ENCODE measurements at regions not wholly inside any gene's neighbourhood (a gene's known extent, or its start where the extent isn't known, plus 50 kb on each side); places are given as distances from the start of the nearest gene placed in this dataset.

DNA sequence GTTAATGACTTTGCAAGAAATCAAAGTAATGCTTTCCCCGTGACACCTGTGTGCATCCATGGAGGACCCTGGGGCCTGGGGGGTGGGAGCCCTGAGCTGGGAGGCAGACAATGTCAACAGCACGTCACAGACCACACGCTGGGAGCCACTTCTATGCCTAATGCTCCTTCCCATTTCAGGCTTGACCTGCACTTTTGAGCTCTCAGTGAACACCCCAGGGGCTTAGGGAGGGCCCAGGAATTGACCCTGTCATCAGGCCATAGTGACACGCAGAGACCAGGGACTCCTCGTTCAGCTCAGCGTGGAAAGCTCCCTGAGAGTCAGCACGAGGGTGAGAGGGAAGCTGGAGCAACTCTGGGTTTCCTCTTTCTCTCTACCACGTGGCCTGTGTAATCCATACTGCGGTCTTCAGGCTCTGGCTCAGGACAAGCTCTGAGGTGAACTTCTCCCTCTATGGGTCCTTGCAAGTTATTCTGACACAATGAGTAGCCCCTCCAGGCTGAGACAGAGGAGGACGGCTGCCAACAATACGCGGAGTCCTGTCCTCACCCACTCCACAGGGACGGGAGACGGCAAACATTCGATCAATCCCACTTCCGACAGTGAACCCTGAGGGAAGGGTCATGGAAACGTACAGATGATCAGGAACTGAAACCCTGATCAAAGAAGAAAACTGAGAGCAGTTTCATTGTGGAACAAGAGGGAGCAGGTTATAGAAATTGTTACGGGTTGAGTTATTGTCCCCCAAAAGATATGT lies 130.8 kb upstream of the IRX4 start:
- Mint-ChIP-seq H3K4me3 (no peak overlapping the region), H3K9me3 (no peaks in the 10 kb centered on the region), H3K27ac (no peak overlapping the region), H3K4me1 (no peaks in the 10 kb centered on the region; the same call in 2 of the 3 replicates), H3K27me3 (ENCODE audit: insufficient read depth, low read depth, poor library complexity) (peaks cover 5% of the 10 kb centered on the region), H3K36me3 (ENCODE audit: low read depth) (no peaks in the 10 kb centered on the region)
- Histone ChIP-seq H3K27me3 (ENCODE audit: insufficient read depth) (no peaks in the 10 kb centered on the region), H3K4me3 (no peak overlapping the region), H3K27ac (ENCODE audit: low read depth) (no peak overlapping the region), H3K4me2 (no peak overlapping the region), H3K4me1 (ENCODE audit: insufficient read depth) (no peaks in the 10 kb centered on the region), H4K20me1 (replicated peaks; ENCODE audit: insufficient read depth) (no peaks in the 10 kb centered on the region; the same call in 1 of the 2 replicates), H2AFZ (no peak overlapping the region), H3K79me2 (replicated peaks; ENCODE audit: insufficient read depth) (no peaks in the 10 kb centered on the region), H3F3A (replicated peaks; ENCODE audit: low read depth) (no peaks in the 10 kb centered on the region), H3K9me2 (ENCODE audit: insufficient read depth) (no peaks in the 10 kb centered on the region), H3K36me3 (ENCODE audit: insufficient read depth) (no peaks in the 10 kb centered on the region)
- ATAC-seq (no peak), DNase-seq (ENCODE audit: low spot score) (no peak)
- no peak for TF ChIP-seq EZH2 (IDR thresholded peaks at IDR 0.05; ENCODE audit: low read depth, unreplicated experiment)
- no peak for TF ChIP-seq CREB1 (CRISPR knock-in tag; IDR thresholded peaks at IDR 0.05; ENCODE audit: low read depth)
- TF ChIP-seq, protein P1, sequence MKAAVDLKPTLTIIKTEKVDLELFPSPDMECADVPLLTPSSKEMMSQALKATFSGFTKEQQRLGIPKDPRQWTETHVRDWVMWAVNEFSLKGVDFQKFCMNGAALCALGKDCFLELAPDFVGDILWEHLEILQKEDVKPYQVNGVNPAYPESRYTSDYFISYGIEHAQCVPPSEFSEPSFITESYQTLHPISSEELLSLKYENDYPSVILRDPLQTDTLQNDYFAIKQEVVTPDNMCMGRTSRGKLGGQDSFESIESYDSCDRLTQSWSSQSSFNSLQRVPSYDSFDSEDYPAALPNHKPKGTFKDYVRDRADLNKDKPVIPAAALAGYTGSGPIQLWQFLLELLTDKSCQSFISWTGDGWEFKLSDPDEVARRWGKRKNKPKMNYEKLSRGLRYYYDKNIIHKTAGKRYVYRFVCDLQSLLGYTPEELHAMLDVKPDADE (IDR thresholded peaks at IDR 0.05), result no peak
- TF ChIP-seq POLR2AphosphoS5 (IDR thresholded peaks at IDR 0.05; ENCODE audit: low read depth), result no peak
- TF ChIP-seq ZNF462 (CRISPR knock-in tag; IDR thresholded peaks at IDR 0.05), result no peak
- no peak for TF ChIP-seq REST (IDR thresholded peaks at IDR 0.05; ENCODE audit: unreplicated experiment)
- no peak for TF ChIP-seq EZH2phosphoT487 (IDR thresholded peaks at IDR 0.05; ENCODE audit: unreplicated experiment)
- TF ChIP-seq NANOG (IDR thresholded peaks at IDR 0.05; ENCODE audit: borderline replicate concordance), result no peak
- TF ChIP-seq, protein P2, sequence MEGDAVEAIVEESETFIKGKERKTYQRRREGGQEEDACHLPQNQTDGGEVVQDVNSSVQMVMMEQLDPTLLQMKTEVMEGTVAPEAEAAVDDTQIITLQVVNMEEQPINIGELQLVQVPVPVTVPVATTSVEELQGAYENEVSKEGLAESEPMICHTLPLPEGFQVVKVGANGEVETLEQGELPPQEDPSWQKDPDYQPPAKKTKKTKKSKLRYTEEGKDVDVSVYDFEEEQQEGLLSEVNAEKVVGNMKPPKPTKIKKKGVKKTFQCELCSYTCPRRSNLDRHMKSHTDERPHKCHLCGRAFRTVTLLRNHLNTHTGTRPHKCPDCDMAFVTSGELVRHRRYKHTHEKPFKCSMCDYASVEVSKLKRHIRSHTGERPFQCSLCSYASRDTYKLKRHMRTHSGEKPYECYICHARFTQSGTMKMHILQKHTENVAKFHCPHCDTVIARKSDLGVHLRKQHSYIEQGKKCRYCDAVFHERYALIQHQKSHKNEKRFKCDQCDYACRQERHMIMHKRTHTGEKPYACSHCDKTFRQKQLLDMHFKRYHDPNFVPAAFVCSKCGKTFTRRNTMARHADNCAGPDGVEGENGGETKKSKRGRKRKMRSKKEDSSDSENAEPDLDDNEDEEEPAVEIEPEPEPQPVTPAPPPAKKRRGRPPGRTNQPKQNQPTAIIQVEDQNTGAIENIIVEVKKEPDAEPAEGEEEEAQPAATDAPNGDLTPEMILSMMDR (conservative IDR thresholded peaks at IDR 0.05; ENCODE audit: low read depth in 2 of 2), result no peak
- no peak for TF ChIP-seq ZNF331 (CRISPR knock-in tag; IDR thresholded peaks at IDR 0.05; ENCODE audit: low read depth)
- no peak for TF ChIP-seq JUNB (IDR thresholded peaks at IDR 0.05; ENCODE audit: unreplicated experiment)

Measured in GM23338 (cell line).